Right atrium auricular region (tissue), 2 donors: ENCODE measurements at regions not wholly inside any gene's neighbourhood (a gene's known extent, or its start where the extent isn't known, plus 50 kb on each side); places are given as distances from the start of the nearest gene placed in this dataset.
A peak's percentile ranks its signal among the peaks of the same experiment; 100 is the strongest.

Source experiments
- DNase-seq: peaks from one replicate; pipeline ENCODE4 v3.0.0-alpha.2; 2019; ENCODE audit warnings: low spot score
- H3K27ac ChIP-seq, 2 donors: fragments of 200-600 bp; sonication (generic); 1 replicate in 1 of 2; 2 replicates in 1 of 2; pipeline ENCODE4 v1.5.1; 2016 to 2019
- H3K27me3 ChIP-seq, 2 donors: fragments of 200-600 bp; sonication (generic); one replicate each; pipeline versions ENCODE4 v1.5.1 to v1.6.0; 2017 to 2019
- H3K36me3 ChIP-seq: fragments of 200-600 bp; sonication (generic); one replicate; pipeline ENCODE4 v1.5.1; 2016
- H3K4me1 ChIP-seq, 2 donors: fragments of 200-600 bp; sonication (generic); one replicate each; pipeline versions ENCODE4 v1.5.1 to v1.6.0; 2017 to 2019
- H3K4me3 ChIP-seq, 2 donors: fragments of 200-600 bp; sonication (generic); 1 replicate in 1 of 2; 2 replicates in 1 of 2; pipeline ENCODE4 v1.5.1; 2017 to 2019; ENCODE audit warnings: mild to moderate bottlenecking in 1 of 2, moderate library complexity in 1 of 2
- H3K9me3 ChIP-seq, 2 donors: fragments of 200-600 bp; sonication (generic); one replicate each; pipeline ENCODE4 v1.5.1; 2019
- CTCF ChIP-seq, 2 donors: fragments of 200-600 bp; sonication (generic); IDR thresholded peaks; one replicate each; pipeline ENCODE4 v1.5.1; 2019; ENCODE audit warnings: antibody characterized with exemption in 2 of 2

- Histone ChIP-seq H3K27me3 (no peaks in the 10 kb centered on the region), H3K36me3 (no peaks in the 10 kb centered on the region), H3K4me3 (no peak overlapping the region), H3K27ac (no peak overlapping the region), H3K4me1 (peaks cover 0 to 13% of the 10 kb centered on the region in 2 donors), H3K9me3 (no peaks in the 10 kb centered on the region)
- no peak for DNase-seq
- no peak for TF ChIP-seq CTCF (IDR thresholded peaks at IDR 0.05)
Measured at GRCh38 chr1:234745276-234745675, 135.3 kb upstream of the IRF2BP2 start.

- Histone ChIP-seq H3K27me3 (no peaks in the 10 kb centered on the region), H3K4me1 (peaks cover 0 to 13% of the 10 kb centered on the region in 2 donors), H3K27ac (peak overlapping the region; percentile 19 to 31), H3K4me3 (peak overlapping the region in 1 of 2 donors; percentile 15), H3K9me3 (no peaks in the 10 kb centered on the region), H3K36me3 (no peaks in the 10 kb centered on the region)
- no peak for TF ChIP-seq CTCF (IDR thresholded peaks at IDR 0.05)
- no peak for DNase-seq
Measured at GRCh38 chr1:234743791-234744611, 134.0 kb upstream of the IRF2BP2 start.

- no peak overlapping the region for H3K27ac ChIP-seq
- TF ChIP-seq CTCF (IDR thresholded peaks at IDR 0.05), result no peak
Measured at GRCh38 chr1:234742622-234743021, 132.6 kb upstream of the IRF2BP2 start.

GRCh38 chr1:234737967-234738314 is 128.0 kb upstream of the IRF2BP2 start:
- no peak for DNase-seq
- TF ChIP-seq CTCF (IDR thresholded peaks at IDR 0.05), result no peak
- no peaks in the 10 kb centered on the region for H3K9me3 ChIP-seq
- H3K27ac ChIP-seq, result no peak overlapping the region
- no peak overlapping the region for H3K4me3 ChIP-seq
- H3K4me1 ChIP-seq, result no peaks in the 10 kb centered on the region
- H3K36me3 ChIP-seq, result no peaks in the 10 kb centered on the region
- no peaks in the 10 kb centered on the region for H3K27me3 ChIP-seq

More at GRCh38 chr1:234742622-234743021, 132.6 kb upstream of the IRF2BP2 start:
- Histone ChIP-seq H3K9me3 (no peaks in the 10 kb centered on the region), H3K4me3 (no peak overlapping the region), H3K4me1 (peaks cover 0 to 13% of the 10 kb centered on the region in 2 donors), H3K36me3 (no peaks in the 10 kb centered on the region), H3K27me3 (no peaks in the 10 kb centered on the region)
- DNase-seq, result no peak

GRCh38 chr1:234735916-234736315 is 125.9 kb upstream of the IRF2BP2 start:
- no peak for DNase-seq
- Histone ChIP-seq H3K9me3 (no peaks in the 10 kb centered on the region), H3K27me3 (no peaks in the 10 kb centered on the region), H3K4me1 (peaks cover 0 to under 1% of the 10 kb centered on the region in 2 donors), H3K36me3 (no peaks in the 10 kb centered on the region), H3K27ac (no peak overlapping the region), H3K4me3 (no peak overlapping the region)
- no peak for TF ChIP-seq CTCF (IDR thresholded peaks at IDR 0.05)

GRCh38 chr1:234735476-234735875 is 125.5 kb upstream of the IRF2BP2 start:
- Histone ChIP-seq H3K4me3 (no peak overlapping the region), H3K36me3 (no peaks in the 10 kb centered on the region), H3K9me3 (no peaks in the 10 kb centered on the region), H3K27me3 (no peaks in the 10 kb centered on the region), H3K4me1 (peaks cover 0 to 5% of the 10 kb centered on the region in 2 donors), H3K27ac (no peak overlapping the region)
- no peak for TF ChIP-seq CTCF (IDR thresholded peaks at IDR 0.05)
- no peak for DNase-seq
